SH-SY5Y (cell line): ENCODE measurements at regions not wholly inside any gene's neighbourhood (a gene's known extent, or its start where the extent isn't known, plus 50 kb on each side); places are given as distances from the start of the nearest gene placed in this dataset.

Source experiments
- GATA2 ChIP-seq: IDR thresholded peaks from 2 replicates; pipeline ENCODE4 v1.6.1; 2011; ENCODE audit warnings: mild to moderate bottlenecking, low read depth, low read length
- GATA3 ChIP-seq: IDR thresholded peaks from 2 replicates; pipeline ENCODE4 v1.6.1; 2011; ENCODE audit warnings: low read depth, mild to moderate bottlenecking, low read length, moderate library complexity

DNA sequence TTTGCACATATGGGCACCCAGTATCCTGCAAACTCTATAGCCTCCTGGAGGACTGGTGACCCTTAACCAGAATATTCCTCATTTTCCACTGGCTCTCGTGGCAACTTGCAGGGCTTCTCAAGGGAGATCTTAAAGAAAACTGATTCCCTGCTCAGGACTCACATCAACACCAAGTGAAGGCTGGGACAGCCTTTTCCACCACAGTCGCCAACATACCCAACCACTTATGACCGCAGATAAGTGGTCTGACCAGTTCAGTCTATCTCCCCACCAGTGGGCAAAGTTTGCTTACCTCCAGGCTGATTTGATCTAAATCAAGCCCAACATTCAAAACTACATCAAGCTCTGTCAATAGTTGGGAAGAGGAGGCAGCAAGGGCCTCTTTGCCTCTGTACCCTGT is 289.3 kb upstream of the GATB start:
- no peak for TF ChIP-seq GATA3
- no peak for TF ChIP-seq GATA2

DNA sequence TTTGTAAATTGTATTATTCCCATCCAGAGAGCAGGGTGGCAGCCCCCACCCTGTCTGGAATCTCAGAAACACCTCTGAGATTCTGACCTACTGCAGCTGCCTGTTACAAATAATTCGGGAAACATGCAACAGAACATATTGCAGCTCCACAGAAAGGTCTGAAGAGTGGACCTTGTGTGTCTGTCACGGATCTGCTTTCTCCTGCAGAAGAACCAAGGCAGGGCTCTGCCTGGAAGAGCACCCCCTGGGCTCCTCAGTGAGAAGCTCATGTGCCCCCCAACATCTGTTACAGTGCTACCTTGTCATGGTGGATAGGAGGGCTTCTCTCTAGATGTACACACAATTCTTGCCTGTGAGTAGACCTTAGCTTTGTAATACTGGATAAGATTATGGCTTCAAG is 286.6 kb upstream of the GATB start:
- TF ChIP-seq GATA3 (no peak), GATA2 (no peak)

DNA sequence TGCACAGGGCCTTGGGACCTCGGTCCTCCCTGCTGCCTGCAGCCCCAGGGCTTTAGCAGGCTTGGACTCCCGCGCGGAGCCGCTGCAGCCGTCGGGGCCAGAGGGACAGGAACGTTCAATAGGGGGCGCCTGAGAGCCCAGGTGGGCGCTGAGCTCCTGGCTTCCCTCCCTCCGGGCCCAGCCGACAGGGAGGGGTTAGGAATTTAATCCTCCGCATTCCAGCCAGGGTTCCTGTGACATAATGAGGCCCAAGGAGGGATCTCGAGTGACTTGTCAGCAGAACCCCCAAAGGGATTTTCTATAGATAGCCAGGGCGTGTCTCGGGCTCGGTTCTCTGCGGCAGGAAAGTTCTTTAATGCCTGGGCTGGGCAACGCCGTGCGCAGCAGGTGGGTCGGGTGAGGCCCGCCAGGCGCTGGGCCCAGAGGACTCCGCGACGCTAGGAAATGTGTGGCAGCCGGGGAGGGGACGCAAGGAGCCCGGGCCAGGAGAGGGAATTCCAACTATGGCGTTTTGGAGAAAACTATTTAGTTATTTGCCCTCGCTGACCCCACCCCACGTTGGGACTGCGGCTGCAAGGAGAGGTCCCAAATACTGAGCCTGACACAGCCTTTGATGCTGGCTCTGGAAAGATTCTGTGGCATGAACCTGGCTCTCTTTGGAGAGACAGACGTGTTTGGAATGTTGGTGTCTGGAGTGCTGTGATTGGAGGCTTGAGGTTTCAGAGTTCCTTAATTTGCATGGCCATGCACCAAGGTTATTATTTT is 285.2 kb upstream of the GATB start:
- TF ChIP-seq GATA2 (no peak), GATA3 (no peak)

DNA sequence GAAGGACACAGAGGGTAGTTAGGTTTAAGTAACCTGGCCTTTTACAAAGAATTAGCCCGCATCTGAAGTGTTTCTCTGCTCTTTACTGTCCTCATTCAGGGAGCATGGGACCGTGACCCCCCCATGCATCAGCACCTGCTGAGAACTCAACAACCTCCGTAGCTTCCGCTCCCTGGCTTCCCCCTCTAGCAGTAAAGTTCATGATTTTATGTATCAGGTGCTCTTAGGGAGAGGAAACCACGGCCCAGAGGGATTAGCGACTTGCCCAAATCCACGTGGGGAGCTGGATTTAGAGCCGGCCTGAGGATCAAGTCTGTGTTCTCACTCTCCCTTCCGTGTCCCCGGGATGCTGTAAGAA is 284.6 kb upstream of the GATB start:
- TF ChIP-seq GATA2: no peak
- no peak for TF ChIP-seq GATA3

DNA sequence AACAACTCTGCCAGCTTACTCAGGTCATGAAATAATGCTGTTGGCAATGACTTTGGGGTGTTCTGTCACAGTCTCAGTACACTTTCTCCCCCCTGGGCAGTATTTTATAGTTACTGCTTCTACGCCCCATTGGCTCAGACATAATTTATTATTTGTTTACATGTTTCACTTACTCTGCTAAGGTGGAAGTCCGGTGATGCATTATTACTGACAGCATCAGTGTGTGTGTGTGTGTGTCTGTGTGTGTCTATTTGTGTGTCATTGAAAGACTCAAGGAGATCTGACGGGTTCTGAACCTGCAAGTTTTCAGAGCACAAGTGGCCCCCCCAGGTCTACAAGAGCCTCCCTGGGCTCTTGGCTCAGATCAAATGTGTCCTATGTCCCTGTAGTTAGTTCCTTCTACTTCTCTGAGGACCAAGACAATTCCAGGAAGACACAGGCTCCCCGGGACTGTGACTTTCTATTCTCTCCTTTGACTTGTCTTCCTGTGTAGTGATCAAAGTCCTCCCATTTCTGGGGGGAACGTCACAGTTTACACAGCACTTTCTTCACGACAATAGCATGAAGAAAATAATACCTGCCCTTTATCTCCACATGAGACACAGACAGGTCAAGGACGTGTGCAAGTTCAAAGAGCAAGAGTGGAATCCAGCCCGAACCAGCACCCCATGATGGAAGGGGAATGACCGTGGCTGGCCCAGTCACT is 283.7 kb upstream of the GATB start:
- TF ChIP-seq GATA2 (no peak), GATA3 (no peak)

DNA sequence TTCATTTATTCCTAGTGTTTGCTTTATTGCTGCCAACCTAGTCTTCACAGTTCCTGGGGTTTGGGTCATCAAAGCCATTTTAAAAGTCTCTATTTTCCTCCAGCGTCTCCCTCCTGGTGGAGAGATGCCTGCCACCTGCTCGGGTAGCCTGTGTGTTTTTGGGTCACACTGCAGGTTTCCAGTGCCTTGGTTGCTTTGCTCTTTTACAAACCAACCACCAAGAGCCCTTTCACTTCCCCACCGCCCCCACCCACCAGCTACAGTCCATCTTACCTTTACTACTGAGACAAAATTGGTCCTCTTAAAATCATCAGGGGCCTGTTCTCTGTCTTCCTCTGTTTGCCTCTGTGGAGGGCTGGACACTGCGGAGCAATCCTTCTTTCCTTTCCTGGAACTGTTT is 280.5 kb upstream of the GATB start:
- TF ChIP-seq GATA2: no peak
- no peak for TF ChIP-seq GATA3

DNA sequence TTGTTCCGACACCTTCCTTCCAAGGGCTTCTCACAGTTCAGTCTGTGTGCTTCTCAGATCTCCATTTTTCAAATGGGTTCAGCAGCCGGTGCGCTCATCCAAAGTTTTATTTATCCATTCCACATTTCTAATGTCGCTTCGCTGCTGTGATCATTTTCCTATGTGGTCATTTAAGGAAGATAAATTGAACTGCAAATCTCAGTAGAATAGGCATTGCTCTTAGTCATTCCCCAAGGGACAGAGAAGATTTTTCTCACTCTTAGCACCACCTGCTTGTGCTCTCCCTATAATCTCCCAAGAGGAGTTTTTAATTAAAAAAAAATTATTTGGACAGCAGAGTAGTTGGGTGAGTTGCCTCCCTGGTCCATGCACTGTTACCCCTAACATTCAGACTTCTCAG is 278.9 kb upstream of the GATB start:
- no peak for TF ChIP-seq GATA2

DNA sequence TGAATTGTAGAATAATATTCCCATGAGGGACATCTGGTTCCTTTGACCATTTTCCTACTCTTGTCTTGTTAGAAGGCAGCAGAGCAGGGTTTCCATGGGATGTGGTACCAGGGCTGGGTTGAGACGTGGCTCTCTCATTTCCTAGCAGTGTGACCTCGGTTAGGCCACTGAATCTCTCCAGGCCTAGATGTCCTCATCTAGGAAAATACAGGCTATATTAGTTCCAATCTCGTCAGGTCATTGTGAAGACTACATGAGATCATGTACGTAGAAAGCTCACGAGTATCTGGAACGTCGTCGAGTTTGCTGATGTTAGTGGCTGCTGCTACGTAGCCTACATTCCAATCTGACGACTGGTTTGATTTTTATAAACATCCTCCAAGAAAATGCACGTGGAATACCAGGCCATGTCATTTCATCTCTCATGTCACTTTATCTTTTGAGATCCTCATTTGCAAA is 278.2 kb upstream of the GATB start:
- TF ChIP-seq GATA3 (no peak), GATA2 (no peak)

DNA sequence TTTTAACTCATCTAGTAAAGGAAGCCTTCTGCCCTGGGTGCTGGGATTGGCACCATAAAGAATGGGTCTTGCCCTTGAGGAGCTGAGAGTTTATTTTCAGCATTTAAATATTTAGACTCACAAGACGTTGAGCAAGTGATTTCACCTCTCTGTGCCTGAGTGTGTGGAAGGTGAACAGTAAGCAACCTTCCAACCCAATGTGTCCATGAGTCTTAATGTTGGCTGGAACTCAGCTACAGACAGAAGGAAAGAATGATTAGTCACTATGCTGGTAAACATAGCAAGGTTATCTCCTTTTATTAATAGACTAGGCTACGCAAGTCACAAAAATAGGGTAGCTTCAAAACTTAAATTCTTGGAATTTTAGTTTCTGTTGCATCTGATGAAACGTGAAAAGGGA is 277.4 kb upstream of the GATB start:
- no peak for TF ChIP-seq GATA3
- TF ChIP-seq GATA2: no peak

DNA sequence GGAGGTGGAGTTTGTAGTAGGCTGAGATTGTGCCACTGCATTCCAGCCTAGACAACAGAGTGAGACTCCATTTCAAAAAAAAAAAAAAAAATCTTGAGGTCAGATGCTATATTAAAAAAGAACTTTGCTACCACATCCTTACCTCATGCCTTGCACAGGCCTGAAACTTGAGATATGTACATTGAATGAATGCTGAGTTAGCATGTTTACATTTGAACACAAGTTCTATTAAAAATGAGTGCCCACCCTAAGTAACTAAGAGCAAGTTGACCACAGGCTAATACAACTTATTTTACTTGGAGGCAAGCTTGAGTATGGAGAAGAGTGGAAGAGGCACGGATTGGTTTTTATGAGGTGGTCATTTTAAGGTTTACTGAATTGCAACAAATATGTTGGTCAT is 276.6 kb upstream of the GATB start:
- TF ChIP-seq GATA3 (no peak), GATA2 (no peak)

DNA sequence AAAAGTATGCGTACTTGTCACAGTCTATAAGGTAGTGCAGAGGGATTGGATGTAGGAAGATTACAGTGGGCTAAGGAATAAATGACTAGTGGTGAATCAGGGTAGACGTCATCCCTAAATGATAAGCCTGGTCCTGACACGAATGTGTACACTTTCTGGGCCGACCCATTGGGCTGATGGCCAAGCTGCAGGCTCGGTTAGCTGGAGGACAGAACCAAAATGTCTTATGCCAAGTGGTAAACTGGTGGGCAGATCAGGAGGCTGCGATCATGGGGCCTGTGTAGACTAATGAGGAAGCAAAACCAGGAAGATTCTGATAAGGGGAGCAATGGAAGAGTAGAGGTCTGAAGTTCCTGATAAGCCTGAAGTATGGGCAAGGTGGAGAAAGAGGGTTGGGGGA is 272.8 kb upstream of the GATB start:
- TF ChIP-seq GATA2 (no peak), GATA3 (no peak)

DNA sequence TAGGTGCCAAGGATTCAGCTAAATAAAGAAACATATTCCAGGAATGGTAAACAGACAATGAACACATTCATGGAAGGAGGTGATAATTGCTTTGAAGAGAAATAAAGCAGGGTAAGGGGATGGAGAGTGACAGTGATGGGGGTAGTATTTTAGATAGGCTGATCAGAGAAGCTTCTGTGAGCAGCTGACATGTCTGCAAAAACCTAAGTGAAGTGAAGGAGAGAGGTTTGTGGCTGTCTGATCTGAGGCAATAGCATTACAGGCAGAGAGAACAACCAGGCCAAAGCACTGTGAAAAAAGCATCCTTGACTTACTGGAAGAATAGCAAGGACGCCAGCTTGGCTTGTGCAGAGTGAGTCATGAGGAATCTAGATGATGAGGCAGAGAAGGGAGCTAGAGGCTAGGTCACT is 271.9 kb upstream of the GATB start:
- TF ChIP-seq GATA3: no peak
- TF ChIP-seq GATA2: no peak

DNA sequence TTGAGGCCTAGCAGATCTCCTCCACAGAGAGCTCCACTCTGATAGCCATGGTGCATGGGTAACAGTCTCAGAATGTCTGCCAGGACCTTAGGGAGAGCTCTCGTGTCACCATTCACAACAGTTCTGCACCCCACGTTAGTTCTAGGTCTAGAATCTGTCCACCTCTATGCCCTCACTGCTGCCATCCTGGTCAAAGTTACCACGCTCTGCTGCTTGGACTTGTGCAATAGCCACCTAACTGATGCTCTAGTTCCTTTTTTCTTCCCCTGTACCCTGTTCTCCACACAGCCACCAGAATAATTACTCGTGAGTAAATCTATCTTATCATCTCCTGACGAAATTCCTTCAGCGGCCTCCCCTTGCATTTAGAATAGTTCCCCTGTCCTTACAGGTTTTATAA is 268.8 kb upstream of the GATB start:
- no peak for TF ChIP-seq GATA2
- no peak for TF ChIP-seq GATA3

DNA sequence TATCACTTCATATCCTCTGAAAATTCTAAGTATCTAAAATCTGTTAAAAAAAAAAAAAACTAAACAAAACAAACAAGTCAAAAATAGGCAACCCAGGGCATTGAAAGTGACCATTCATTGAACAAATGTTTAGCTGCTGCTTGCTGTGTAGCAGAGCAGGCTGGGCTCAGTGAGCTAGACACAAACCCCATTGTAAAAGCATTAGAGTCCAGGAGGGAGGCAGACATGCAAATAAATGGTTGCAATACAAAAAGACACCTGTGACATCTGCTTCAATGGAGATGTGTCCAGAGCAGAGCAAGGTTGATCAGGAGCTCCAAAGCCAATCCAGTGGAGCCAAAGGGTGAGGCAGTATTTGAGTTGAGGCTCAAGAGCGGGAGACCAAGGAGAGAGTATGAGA is 267.3 kb upstream of the GATB start:
- TF ChIP-seq GATA2 (no peak), GATA3 (no peak)

DNA sequence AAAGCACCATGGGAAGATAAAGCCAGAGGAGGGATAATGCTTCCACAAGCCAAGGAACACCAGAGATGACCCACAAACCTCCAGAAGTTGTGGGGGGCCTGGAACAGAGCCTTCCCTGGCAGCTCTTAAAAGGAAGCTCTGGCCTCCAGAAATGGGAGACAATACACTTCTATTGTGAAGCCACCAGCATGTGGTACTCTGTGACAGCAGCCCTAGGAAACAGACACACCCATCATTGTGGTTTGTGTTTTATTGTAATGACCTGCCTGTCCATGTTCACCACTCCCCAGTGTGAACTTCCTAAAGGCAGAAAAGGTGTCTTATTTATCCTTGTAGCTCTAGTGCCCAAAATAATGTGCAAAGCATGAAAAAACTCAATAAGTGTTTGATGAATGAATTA is 264.1 kb upstream of the GATB start:
- TF ChIP-seq GATA3 (no peak), GATA2 (no peak)

DNA sequence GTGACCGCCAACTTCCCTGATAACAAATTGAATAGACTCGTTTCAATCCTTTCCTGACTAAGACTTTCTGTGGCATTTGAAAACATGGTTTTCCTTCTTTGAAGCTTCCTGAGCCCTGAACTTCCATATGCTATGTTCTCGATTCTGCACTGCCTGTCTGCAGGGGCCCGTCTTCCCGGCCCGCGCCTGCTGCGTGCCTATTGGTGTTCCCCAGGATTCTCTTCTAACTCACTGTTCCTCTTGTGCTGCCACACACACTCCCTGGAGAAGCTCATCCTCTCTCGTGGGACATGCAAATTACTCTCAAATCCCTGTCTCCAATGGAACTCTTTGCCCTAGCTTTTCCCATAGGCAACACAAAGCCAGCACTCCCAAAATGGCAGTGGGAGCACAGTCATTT is 262.9 kb upstream of the GATB start:
- no peak for TF ChIP-seq GATA3
- no peak for TF ChIP-seq GATA2

DNA sequence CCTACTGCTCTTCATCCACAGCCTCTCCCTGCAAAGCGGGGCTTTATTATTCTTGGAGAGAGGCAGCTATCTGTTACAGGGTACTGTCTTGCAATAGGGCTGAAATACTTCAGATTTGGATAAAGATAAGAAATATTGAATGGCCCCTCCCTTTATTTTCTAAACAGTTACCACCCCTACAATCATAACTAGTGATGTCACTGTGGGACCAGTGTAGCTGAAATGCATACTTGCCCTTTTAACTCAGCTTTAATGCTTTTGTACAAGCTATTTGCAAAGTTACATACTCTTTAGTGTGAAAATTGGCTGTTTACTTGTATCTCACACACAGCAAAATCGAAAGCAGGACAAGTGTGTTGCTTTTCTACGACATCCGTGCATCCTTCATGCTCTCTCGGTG is 261.7 kb upstream of the GATB start:
- no peak for TF ChIP-seq GATA2
- no peak for TF ChIP-seq GATA3
